ENCODE measurements at regions not wholly inside any gene's neighbourhood (a gene's known extent, or its start where the extent isn't known, plus 50 kb on each side); places are given as distances from the start of the nearest gene placed in this dataset.
"Not testable (repeated sequence)": the region's sequence is repeated elsewhere in the genome, so short reads cannot be mapped to it uniquely, and the experiment has no call there.

GRCh38 chr12:30548203-30548602, 147.5 kb downstream of the IPO8 start:
- no peak for DNase-seq (ENCODE audit: insufficient read length, low spot score)
- FAIRE-seq = no peak
- TF ChIP-seq CTCF (IDR thresholded peaks at IDR 0.05; ENCODE audit: insufficient read depth, missing control alignments) = no peak

GRCh38 chr12:30546121-30546520, 149.5 kb downstream of the IPO8 start:
- no peak for TF ChIP-seq CTCF (IDR thresholded peaks at IDR 0.05; ENCODE audit: insufficient read depth, missing control alignments)
- FAIRE-seq (no peak), DNase-seq (ENCODE audit: insufficient read length, low spot score) (no peak)

- not testable (repeated sequence) for FAIRE-seq; DNase-seq (ENCODE audit: insufficient read length, low spot score)
Observed at GRCh38 chr12:30544704-30545103, 151.0 kb downstream of the IPO8 start.

GRCh38 chr12:30537228-30537627, 158.4 kb downstream of the IPO8 start:
- DNase-seq (ENCODE audit: insufficient read length, low spot score) = no peak
- FAIRE-seq = no peak
- TF ChIP-seq CTCF (IDR thresholded peaks at IDR 0.05; ENCODE audit: insufficient read depth, missing control alignments) = no peak

- FAIRE-seq = no peak
- DNase-seq (ENCODE audit: insufficient read length, low spot score) = no peak
- TF ChIP-seq CTCF (IDR thresholded peaks at IDR 0.05; ENCODE audit: insufficient read depth, missing control alignments) = no peak
Observed at GRCh38 chr12:30533558-30534265, 162.0 kb downstream of the IPO8 start.

GRCh38 chr12:30531731-30532678, 163.7 kb downstream of the IPO8 start:
- TF ChIP-seq CTCF (IDR thresholded peaks at IDR 0.05; ENCODE audit: insufficient read depth, missing control alignments) = no peak
- no peak for FAIRE-seq
- DNase-seq (ENCODE audit: insufficient read length, low spot score) = no peak

- TF ChIP-seq CTCF (IDR thresholded peaks at IDR 0.05; ENCODE audit: insufficient read depth, missing control alignments) = no peak
- DNase-seq (ENCODE audit: insufficient read length, low spot score) (no peak), FAIRE-seq (no peak)
Observed at GRCh38 chr12:30529489-30530269, 166.0 kb downstream of the IPO8 start.
